Adipocyte (in vitro differentiated cells): ENCODE measurements at regions not wholly inside any gene's neighbourhood (a gene's known extent, or its start where the extent isn't known, plus 50 kb on each side); places are given as distances from the start of the nearest gene placed in this dataset.
A peak's percentile ranks its signal among the peaks of the same experiment; 100 is the strongest.

Source experiments
- DNase-seq: peaks from one replicate; pipeline ENCODE4 v3.0.0-alpha.2; 2015; ENCODE audit warnings: low read depth
- H3K27me3 ChIP-seq: replicated peaks from 2 replicates; pipeline ENCODE4 v1.7.0; 2013; ENCODE audit warnings: mild to moderate bottlenecking, low read length, moderate library complexity; ENCODE audit not compliant: control insufficient read depth, insufficient read depth
- H3K36me3 ChIP-seq: 2 replicates; pipeline ENCODE4 v1.7.0; 2013; ENCODE audit warnings: low read length, mild to moderate bottlenecking, moderate library complexity; ENCODE audit not compliant: control insufficient read depth, insufficient read depth, severe bottlenecking
- H3K4me1 ChIP-seq: 2 replicates; pipeline ENCODE4 v1.7.0; 2013; ENCODE audit warnings: mild to moderate bottlenecking, low read length, moderate library complexity; ENCODE audit not compliant: control insufficient read depth, insufficient read depth
- H3K4me3 ChIP-seq: 2 replicates; pipeline ENCODE4 v1.7.0; 2013; ENCODE audit warnings: mild to moderate bottlenecking, low read length, moderate library complexity
- H3K9ac ChIP-seq: 2 replicates; pipeline ENCODE4 v1.7.0; 2013; ENCODE audit warnings: mild to moderate bottlenecking, low read length, moderate library complexity
- H3K9me3 ChIP-seq: 2 replicates; pipeline ENCODE4 v1.7.0; 2013; ENCODE audit warnings: mild to moderate bottlenecking, low read length, moderate library complexity; ENCODE audit not compliant: control insufficient read depth

- peak; percentile 11 for DNase-seq
- H3K9me3 ChIP-seq: no peaks in the 10 kb centered on the region
- H3K4me1 ChIP-seq: no peaks in the 10 kb centered on the region
- no peak overlapping the region for H3K9ac ChIP-seq
- no peak overlapping the region for H3K4me3 ChIP-seq
- no peaks in the 10 kb centered on the region for H3K36me3 ChIP-seq
- no peaks in the 10 kb centered on the region for H3K27me3 ChIP-seq
Measured at GRCh38 chr2:225140723-225141122, 98.5 kb upstream of the DOCK10 start.

GRCh38 chr2:225137971-225138370, 95.7 kb upstream of the DOCK10 start:
- Histone ChIP-seq H3K27me3 (no peaks in the 10 kb centered on the region), H3K4me3 (no peak overlapping the region), H3K4me1 (no peaks in the 10 kb centered on the region), H3K36me3 (no peaks in the 10 kb centered on the region), H3K9ac (no peak overlapping the region), H3K9me3 (no peaks in the 10 kb centered on the region)
- DNase-seq: peak; percentile 7

DNA sequence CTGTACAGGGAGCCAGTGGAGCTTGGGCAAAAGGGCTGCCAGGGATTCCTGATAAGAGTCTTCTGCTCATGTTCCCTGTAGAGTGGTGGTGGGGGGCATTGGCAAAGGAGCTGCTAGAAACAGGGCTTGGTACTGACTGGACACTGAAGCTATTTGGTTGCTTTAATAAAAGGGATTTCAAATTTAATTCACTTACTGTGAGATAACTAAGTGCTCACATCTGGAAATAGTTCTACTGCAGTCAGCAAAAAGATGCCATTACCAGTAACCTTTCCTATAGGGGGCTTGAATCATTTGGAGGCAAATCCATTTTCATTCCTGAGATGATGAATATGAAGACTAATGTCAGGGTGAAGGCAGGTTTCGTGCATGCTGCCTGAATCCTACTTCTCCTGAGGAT, 94.3 kb upstream of the DOCK10 start:
- no peaks in the 10 kb centered on the region for H3K9me3 ChIP-seq
- DNase-seq: no peak
- no peak overlapping the region for H3K4me3 ChIP-seq
- no peaks in the 10 kb centered on the region for H3K27me3 ChIP-seq
- H3K4me1 ChIP-seq: no peaks in the 10 kb centered on the region
- H3K36me3 ChIP-seq: no peaks in the 10 kb centered on the region
- H3K9ac ChIP-seq: no peak overlapping the region

DNA sequence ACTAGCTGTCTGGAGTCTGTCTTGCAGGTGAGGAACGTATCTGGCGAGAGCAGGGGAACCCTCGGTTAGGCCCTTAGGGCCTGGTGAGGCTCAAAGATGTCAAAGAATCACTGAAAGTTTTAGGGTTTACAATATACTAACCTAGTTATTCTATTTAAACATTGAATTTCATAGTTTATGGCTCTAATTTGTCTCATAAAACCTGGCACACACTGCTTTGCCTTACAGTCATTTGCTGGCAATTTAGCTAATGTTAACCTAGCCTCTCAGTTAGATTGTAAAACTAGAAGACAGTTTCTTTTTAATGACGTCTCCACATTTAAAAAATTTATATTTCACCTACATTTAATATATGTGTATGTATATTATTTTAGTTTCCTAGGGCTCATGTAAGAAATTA, 89.6 kb upstream of the DOCK10 start:
- no peaks in the 10 kb centered on the region for H3K27me3 ChIP-seq
- H3K9me3 ChIP-seq: peaks cover 5% of the 10 kb centered on the region
- no peak overlapping the region for H3K4me3 ChIP-seq
- no peaks in the 10 kb centered on the region for H3K4me1 ChIP-seq
- H3K9ac ChIP-seq: no peak overlapping the region
- H3K36me3 ChIP-seq: no peaks in the 10 kb centered on the region
- DNase-seq: no peak

- Histone ChIP-seq H3K4me3 (no peak overlapping the region), H3K27me3 (no peaks in the 10 kb centered on the region), H3K9me3 (peaks cover 5% of the 10 kb centered on the region), H3K36me3 (no peaks in the 10 kb centered on the region), H3K4me1 (no peaks in the 10 kb centered on the region), H3K9ac (no peak overlapping the region)
- no peak for DNase-seq
Measured at GRCh38 chr2:225130093-225130492, 87.8 kb upstream of the DOCK10 start.

DNA sequence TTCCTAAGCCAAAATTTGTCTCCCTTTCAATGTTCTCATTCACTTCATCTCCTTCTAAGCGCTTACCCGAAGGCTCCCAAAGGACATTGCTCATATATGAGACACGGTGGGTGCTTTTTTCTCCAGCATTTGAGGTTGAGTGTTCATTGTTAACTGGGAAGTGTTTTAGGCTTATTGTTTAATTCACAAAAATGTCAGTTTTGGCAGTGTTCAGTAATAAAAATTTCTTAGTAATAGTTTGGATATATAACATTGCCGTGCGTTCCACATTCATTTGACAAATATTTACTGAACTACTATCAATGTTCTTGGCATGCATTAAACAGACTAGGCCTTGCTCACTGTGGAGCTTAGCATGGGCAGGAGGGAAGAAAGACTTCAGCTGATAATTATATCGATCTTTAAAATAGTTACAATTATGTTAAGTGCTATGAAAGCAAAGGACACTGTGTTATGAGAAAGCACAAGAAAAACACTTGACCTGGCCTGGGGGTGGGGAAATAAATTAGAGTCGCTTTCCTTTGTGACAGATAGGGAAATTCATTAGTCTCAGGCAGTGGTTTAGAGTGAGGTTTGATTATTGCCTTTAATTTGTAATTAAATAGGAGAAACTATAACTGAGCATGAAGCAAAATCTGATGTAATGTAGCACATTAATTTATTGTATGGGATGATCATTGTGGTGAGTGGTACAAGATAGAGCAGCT, 82.2 kb upstream of the DOCK10 start:
- H3K9ac ChIP-seq: no peak overlapping the region
- H3K9me3 ChIP-seq: peaks cover 5% of the 10 kb centered on the region
- peaks cover 5% of the 10 kb centered on the region for H3K4me1 ChIP-seq
- no peaks in the 10 kb centered on the region for H3K36me3 ChIP-seq
- H3K27me3 ChIP-seq: no peaks in the 10 kb centered on the region
- DNase-seq: no peak
- no peak overlapping the region for H3K4me3 ChIP-seq

DNA sequence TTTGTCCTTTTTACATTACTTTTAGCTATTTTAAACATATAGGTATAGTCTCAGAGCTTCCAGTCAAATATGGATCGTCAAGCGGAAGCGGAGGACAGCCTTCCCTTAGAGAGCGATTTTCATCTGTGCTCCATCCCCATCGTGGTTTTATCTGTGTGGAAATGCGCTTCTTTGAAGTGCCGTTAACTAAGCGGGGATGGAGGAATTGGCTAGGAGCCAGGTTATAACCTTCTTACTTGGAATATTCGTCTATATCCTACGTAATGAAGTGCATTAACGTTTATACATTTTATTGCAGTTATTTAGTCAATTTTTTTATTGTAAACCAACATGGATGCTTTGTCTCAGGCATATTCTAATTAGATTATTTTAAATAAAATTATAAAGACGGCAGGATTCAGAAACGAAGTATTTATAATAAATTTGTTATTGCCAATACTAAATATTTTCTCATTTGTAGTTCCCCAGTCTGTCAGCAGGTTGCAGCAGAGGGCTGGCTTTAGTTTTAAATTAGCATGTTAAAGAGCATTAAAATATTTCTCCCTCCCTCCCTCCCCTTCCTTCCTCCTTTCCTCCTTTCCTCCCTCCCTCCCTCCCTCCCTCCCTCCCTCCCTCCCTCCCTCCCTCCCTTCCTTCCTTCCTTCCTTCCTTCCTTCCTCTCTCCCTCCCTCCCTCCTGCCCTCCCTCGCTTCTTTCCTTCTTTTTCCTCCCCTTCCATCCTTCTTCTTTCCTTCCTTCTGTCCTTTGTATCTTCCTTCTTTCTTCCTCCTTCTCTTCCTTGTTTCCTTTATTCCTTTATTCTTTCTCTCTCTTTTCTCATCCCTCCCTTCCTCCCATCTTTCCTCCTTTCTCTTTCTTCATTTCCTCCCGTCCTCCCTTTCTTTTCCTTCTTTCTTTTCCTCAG, 80.6 kb upstream of the DOCK10 start:
- DNase-seq: peak; percentile 67
- Histone ChIP-seq H3K9me3 (peaks cover 4% of the 10 kb centered on the region), H3K9ac (peak overlapping the region; percentile 7), H3K4me1 (peaks cover 8% of the 10 kb centered on the region), H3K27me3 (no peaks in the 10 kb centered on the region), H3K36me3 (no peaks in the 10 kb centered on the region), H3K4me3 (peak overlapping the region; percentile 5)

DNA sequence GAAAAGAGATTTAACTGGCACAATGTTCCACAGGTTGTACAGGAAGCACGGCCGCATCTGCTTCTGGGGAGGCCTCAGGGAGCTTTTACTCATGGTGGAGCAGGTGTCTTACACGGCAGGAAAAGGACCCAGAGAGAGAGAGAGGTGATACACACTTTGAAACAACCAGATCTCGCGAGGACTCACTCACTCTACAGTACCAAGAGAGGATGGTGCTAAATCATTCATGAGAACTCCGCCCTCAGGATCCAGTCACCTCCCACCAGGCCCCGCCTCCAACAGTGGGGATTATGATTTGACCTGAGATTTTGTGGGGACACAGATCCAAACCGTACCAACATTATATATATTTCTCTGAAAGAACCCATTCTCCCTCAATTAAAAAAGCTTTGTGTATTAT, 79.7 kb upstream of the DOCK10 start:
- Histone ChIP-seq H3K27me3 (no peaks in the 10 kb centered on the region), H3K9me3 (no peaks in the 10 kb centered on the region), H3K36me3 (no peaks in the 10 kb centered on the region), H3K9ac (no peak overlapping the region), H3K4me1 (peaks cover 16% of the 10 kb centered on the region), H3K4me3 (no peak overlapping the region)
- DNase-seq: no peak

DNA sequence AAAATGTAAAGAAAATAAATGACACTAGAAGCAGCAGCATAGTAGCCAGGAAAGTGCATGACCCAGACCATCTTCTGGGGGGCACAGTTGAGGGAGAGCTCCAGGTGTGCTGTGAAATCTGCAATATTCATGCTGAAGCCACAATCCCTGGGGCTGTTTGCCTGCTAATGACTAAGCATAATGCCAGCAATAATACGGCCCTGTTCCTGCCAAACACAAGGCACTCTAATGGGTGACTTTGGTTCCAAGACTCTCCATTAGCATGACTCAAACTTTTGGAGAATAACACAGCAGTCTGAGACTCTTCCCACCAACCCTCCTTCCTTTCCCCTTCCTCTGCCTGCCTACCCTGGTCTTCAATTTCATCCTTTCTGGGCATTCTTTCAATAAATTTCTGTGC, 77.9 kb upstream of the DOCK10 start:
- Histone ChIP-seq H3K9me3 (no peaks in the 10 kb centered on the region), H3K9ac (no peak overlapping the region)
- DNase-seq: peak; percentile 21

GRCh38 chr2:225117051-225117716, 74.9 kb upstream of the DOCK10 start:
- Histone ChIP-seq H3K27me3 (no peaks in the 10 kb centered on the region), H3K9me3 (no peaks in the 10 kb centered on the region), H3K4me3 (no peak overlapping the region), H3K4me1 (peaks cover 44% of the 10 kb centered on the region), H3K9ac (no peak overlapping the region), H3K36me3 (no peaks in the 10 kb centered on the region)
- peak; percentile 39 for DNase-seq

More for the DNA sequence above, 77.9 kb upstream of the DOCK10 start:
- H3K4me3 ChIP-seq: no peak overlapping the region
- H3K4me1 ChIP-seq: peaks cover 22% of the 10 kb centered on the region
- no peaks in the 10 kb centered on the region for H3K36me3 ChIP-seq
- no peaks in the 10 kb centered on the region for H3K27me3 ChIP-seq

- no peak for DNase-seq
- Histone ChIP-seq H3K36me3 (no peaks in the 10 kb centered on the region), H3K4me3 (no peak overlapping the region), H3K27me3 (no peaks in the 10 kb centered on the region), H3K9ac (no peak overlapping the region), H3K9me3 (no peaks in the 10 kb centered on the region), H3K4me1 (peaks cover 40% of the 10 kb centered on the region)
Measured at GRCh38 chr2:225114786-225115323, 72.6 kb upstream of the DOCK10 start.
